Adrenal gland (tissue), 9 donors: ENCODE measurements at regions not wholly inside any gene's neighbourhood (a gene's known extent, or its start where the extent isn't known, plus 50 kb on each side); places are given as distances from the start of the nearest gene placed in this dataset.

Experiments used
- DNase-seq, 7 donors: peaks; one replicate each; pipeline ENCODE4 v3.0.0-alpha.2; 2019 to 2020
- H3K27ac ChIP-seq, 5 donors: fragments of 200-600 bp; sonication (generic) in 4 of 5; 1 replicate in 3 of 5; 2 replicates in 2 of 5; pipeline versions ENCODE4 v1.5.1 to v1.8.0; 2016 to 2020; ENCODE audit warnings: mild to moderate bottlenecking in 1 of 5
- H3K27me3 ChIP-seq: fragments of 200-600 bp; 2 replicates; pipeline ENCODE4 v1.8.0; 2021
- H3K36me3 ChIP-seq, 2 donors: fragments of 200-600 bp; replicated peaks in 1 of 2; 1 replicate in 1 of 2; 2 replicates in 1 of 2; pipeline versions ENCODE4 v1.5.1 to v1.8.0; 2018 to 2022
- H3K4me1 ChIP-seq, 2 donors: fragments of 200-600 bp; replicated peaks in 1 of 2; 1 replicate in 1 of 2; 2 replicates in 1 of 2; pipeline versions ENCODE4 v1.5.1 to v1.8.0; 2018 to 2021
- H3K4me3 ChIP-seq, 4 donors: fragments of 200-600 bp; sonication (generic) in 3 of 4; one replicate each; pipeline ENCODE4 v1.5.1; 2016 to 2018
- H3K9me3 ChIP-seq, 3 donors: fragments of 200-600 bp; sonication (generic) in 1 of 3; replicated peaks in 1 of 3; 1 replicate in 2 of 3; 2 replicates in 1 of 3; pipeline versions ENCODE4 v1.5.1 to v1.8.0; 2016 to 2021
- CTCF ChIP-seq, 6 experiments: fragments of 450-650 bp in 4 of 6; fragments of 200-600 bp in 2 of 6; sonication (generic) in 1 of 6; IDR thresholded peaks; 1 replicate in 5 of 6; 2 replicates in 1 of 6; pipeline versions ENCODE4 v1.5.1 to v1.8.0; 2016 to 2021; ENCODE audit warnings: antibody characterized with exemption in 6 of 6, mild to moderate bottlenecking in 2 of 6, moderate library complexity in 1 of 6
- POLR2A ChIP-seq, 2 donors: fragments of 450-650 bp; IDR thresholded peaks; one replicate each; pipeline ENCODE4 v1.6.1; 2017; ENCODE audit warnings: antibody characterized with exemption in 2 of 2, mild to moderate bottlenecking in 2 of 2, moderate library complexity in 1 of 2
- WGBS, 4 donors: extraction: QIAGEN DNeasy Blood & Tissue Kit in 2 of 4; methylation state at CpG; one replicate each; pipeline versions ENCODE4 v1.1.5 to v1.1.7; 2013 to 2017; 5-methylcytosine and 5-hydroxymethylcytosine counted together
- intact Hi-C, 2 donors: fragments of 100-400 bp; cut with DNase I; formaldehyde crosslinking; loops; one replicate each; pipeline versions ENCODE4 v1.14.1 to v1.15.0; 2022 to 2023
- donor health status: healthy with polysubstance abuse.
- donor health status: Bipolar disorder and iron deficiency.
- donor health status: DM: yes; HTN: yes; CAD: no.
- donor health status: DM: no; HTN: no; CAD: no.
- donor health status: DM: no; HTN: no; CAD: no.

- TF ChIP-seq POLR2A (IDR thresholded peaks at IDR 0.05) = no peak
- no peak for TF ChIP-seq CTCF (IDR thresholded peaks at IDR 0.05)
- H3K27ac ChIP-seq = no peak overlapping the region
- intact Hi-C loops = no loop called here
- H3K4me1 ChIP-seq = no peaks in the 10 kb centered on the region
- H3K27me3 ChIP-seq = no peaks in the 10 kb centered on the region
- H3K9me3 ChIP-seq = no peaks in the 10 kb centered on the region
- no peaks in the 10 kb centered on the region for H3K36me3 ChIP-seq
- H3K4me3 ChIP-seq = no peak overlapping the region
- DNase-seq = no peak
Measured at GRCh38 chr4:146022541-146022940, 83.9 kb upstream of the ZNF827 start.

GRCh38 chr4:146018247-146018646 lies 79.6 kb upstream of the ZNF827 start:
- no peak overlapping the region for H3K4me3 ChIP-seq
- intact Hi-C loops = no loop called here
- TF ChIP-seq CTCF (IDR thresholded peaks at IDR 0.05) = no peak
- TF ChIP-seq POLR2A (IDR thresholded peaks at IDR 0.05) = no peak
- H3K27ac ChIP-seq = no peak overlapping the region
- no peaks in the 10 kb centered on the region for H3K9me3 ChIP-seq
- no peaks in the 10 kb centered on the region for H3K36me3 ChIP-seq
- no peaks in the 10 kb centered on the region for H3K27me3 ChIP-seq
- no peak for DNase-seq
- H3K4me1 ChIP-seq = no peaks in the 10 kb centered on the region
- 79 to 88% (median 81%) methylated on average over 1 of the region's 1 CpG for WGBS, 4 donors

GRCh38 chr4:146004730-146005129 lies 66.1 kb upstream of the ZNF827 start:
- Histone ChIP-seq H3K9me3 (no peaks in the 10 kb centered on the region), H3K36me3 (no peaks in the 10 kb centered on the region), H3K27ac (no peak overlapping the region), H3K27me3 (no peaks in the 10 kb centered on the region), H3K4me1 (no peaks in the 10 kb centered on the region), H3K4me3 (no peak overlapping the region)
- WGBS, 4 donors = 55 to 79% methylated on average over 1 of the region's 1 CpG; no CpG with 5 or more reads in 2 of the 4 donors
- DNase-seq = no peak
- TF ChIP-seq CTCF (IDR thresholded peaks at IDR 0.05) = no peak
- intact Hi-C loops = no loop called here

- no peak overlapping the region for H3K27ac ChIP-seq
- no peaks in the 10 kb centered on the region for H3K9me3 ChIP-seq
- no peaks in the 10 kb centered on the region for H3K36me3 ChIP-seq
- intact Hi-C loops = no loop called here
- no peak overlapping the region for H3K4me3 ChIP-seq
- no peaks in the 10 kb centered on the region for H3K4me1 ChIP-seq
- 48 to 66% (median 57%) methylated on average over 2 of the region's 2 CpGs for WGBS, 4 donors
- no peaks in the 10 kb centered on the region for H3K27me3 ChIP-seq
- TF ChIP-seq POLR2A (IDR thresholded peaks at IDR 0.05) (no peak), CTCF (IDR thresholded peaks at IDR 0.05) (no peak)
- no peak for DNase-seq
Measured at GRCh38 chr4:145988628-145989027, 50.0 kb upstream of the ZNF827 start.
